ENCODE measurements at regions not wholly inside any gene's neighbourhood (a gene's known extent, or its start where the extent isn't known, plus 50 kb on each side); places are given as distances from the start of the nearest gene placed in this dataset.

- no peak for TF ChIP-seq CTCF (IDR thresholded peaks at IDR 0.05; ENCODE audit: borderline replicate concordance, control extremely low read depth, extremely low read depth, insufficient read depth, missing control alignments)
- DNase-seq (ENCODE audit: low spot score) = no peak
- in situ Hi-C loops (cut with MboI; ENCODE audit: low sequenced_read_pairs, unreplicated experiment) = no loop called here
These were observed 303.3 kb upstream of the DUSP10 start for GRCh38 chr1:222045236-222045635.

- no peak for TF ChIP-seq CTCF (IDR thresholded peaks at IDR 0.05; ENCODE audit: borderline replicate concordance, control extremely low read depth, extremely low read depth, insufficient read depth, missing control alignments)
- in situ Hi-C loops (cut with MboI; ENCODE audit: low sequenced_read_pairs, unreplicated experiment) = no loop called here
- DNase-seq (ENCODE audit: low spot score) = no peak
These were observed 301.8 kb upstream of the DUSP10 start for GRCh38 chr1:222043444-222044292.

- TF ChIP-seq CTCF (IDR thresholded peaks at IDR 0.05; ENCODE audit: borderline replicate concordance, control extremely low read depth, extremely low read depth, insufficient read depth, missing control alignments) = no peak
- in situ Hi-C loops (cut with MboI; ENCODE audit: low sequenced_read_pairs, unreplicated experiment) = no loop called here
- DNase-seq (ENCODE audit: low spot score) = no peak
These were observed 300.2 kb upstream of the DUSP10 start for GRCh38 chr1:222042120-222042519.

- TF ChIP-seq CTCF (IDR thresholded peaks at IDR 0.05; ENCODE audit: borderline replicate concordance, control extremely low read depth, extremely low read depth, insufficient read depth, missing control alignments) = no peak
- in situ Hi-C loops (cut with MboI; ENCODE audit: low sequenced_read_pairs, unreplicated experiment) = no loop called here
- DNase-seq (ENCODE audit: low spot score) = no peak
These were observed 299.1 kb upstream of the DUSP10 start for GRCh38 chr1:222040955-222041354.

- TF ChIP-seq CTCF (IDR thresholded peaks at IDR 0.05; ENCODE audit: borderline replicate concordance, control extremely low read depth, extremely low read depth, insufficient read depth, missing control alignments) = no peak
- in situ Hi-C loops (cut with MboI; ENCODE audit: low sequenced_read_pairs, unreplicated experiment) = no loop called here
- DNase-seq (ENCODE audit: low spot score) = no peak
These were observed 298.4 kb upstream of the DUSP10 start for GRCh38 chr1:222040121-222040805.

- in situ Hi-C loops (cut with MboI; ENCODE audit: low sequenced_read_pairs, unreplicated experiment) = no loop called here
- no peak for TF ChIP-seq CTCF (IDR thresholded peaks at IDR 0.05; ENCODE audit: borderline replicate concordance, control extremely low read depth, extremely low read depth, insufficient read depth, missing control alignments)
- DNase-seq (ENCODE audit: low spot score) = no peak
These were observed 297.1 kb upstream of the DUSP10 start for GRCh38 chr1:222038971-222039370.

Data from GM13976 (cell line).